Vagina (tissue), 2 donors: ENCODE measurements at regions not wholly inside any gene's neighbourhood (a gene's known extent, or its start where the extent isn't known, plus 50 kb on each side); places are given as distances from the start of the nearest gene placed in this dataset.

Experiments
- DNase-seq, 2 donors: peaks; one replicate each; pipeline ENCODE4 v3.0.0-alpha.2; 2017; ENCODE audit errors: extremely low spot score in 2 of 2
- H3K27ac ChIP-seq: fragments of 200-600 bp; sonication (generic); one replicate; pipeline ENCODE4 v1.5.1; 2019
- H3K27me3 ChIP-seq: fragments of 200-600 bp; sonication (generic); one replicate; pipeline ENCODE4 v1.5.1; 2019
- H3K36me3 ChIP-seq, 2 donors: fragments of 200-600 bp; sonication (generic); one replicate each; pipeline ENCODE4 v1.5.1; 2017 to 2019
- H3K4me1 ChIP-seq: fragments of 200-600 bp; sonication (generic); one replicate; pipeline ENCODE4 v1.5.1; 2019
- H3K4me3 ChIP-seq, 2 donors: fragments of 200-600 bp; sonication (generic); 1 replicate in 1 of 2; 2 replicates in 1 of 2; pipeline ENCODE4 v1.5.1; 2016 to 2019
- H3K9me3 ChIP-seq: fragments of 200-600 bp; sonication (generic); one replicate; pipeline ENCODE4 v1.5.1; 2019
- CTCF ChIP-seq, 3 experiments: fragments of 450-650 bp in 2 of 3; fragments of 200-600 bp in 1 of 3; sonication (generic) in 1 of 3; IDR thresholded peaks; one replicate each; pipeline ENCODE4 v1.5.1; 2017 to 2019; ENCODE audit warnings: antibody characterized with exemption in 3 of 3, mild to moderate bottlenecking in 2 of 3, moderate library complexity in 2 of 3
- POLR2A ChIP-seq, 2 donors: fragments of 450-650 bp; IDR thresholded peaks; one replicate each; pipeline ENCODE4 v1.6.1; 2017; ENCODE audit warnings: antibody characterized with exemption in 2 of 2, mild to moderate bottlenecking in 2 of 2, moderate library complexity in 2 of 2
- POLR2AphosphoS5 ChIP-seq, 2 donors: sonication (generic); formaldehyde crosslinking; IDR thresholded peaks; one replicate each; pipeline ENCODE4 v1.9.0; 2017; ENCODE audit warnings: antibody characterized with exemption in 2 of 2, mild to moderate bottlenecking in 2 of 2, low read depth in 1 of 2; ENCODE audit not compliant: insufficient read depth in 1 of 2
- intact Hi-C: fragments of 100-400 bp; cut with DNase I; formaldehyde crosslinking; loops from one replicate; pipeline ENCODE4 v1.15.1; 2023

DNA sequence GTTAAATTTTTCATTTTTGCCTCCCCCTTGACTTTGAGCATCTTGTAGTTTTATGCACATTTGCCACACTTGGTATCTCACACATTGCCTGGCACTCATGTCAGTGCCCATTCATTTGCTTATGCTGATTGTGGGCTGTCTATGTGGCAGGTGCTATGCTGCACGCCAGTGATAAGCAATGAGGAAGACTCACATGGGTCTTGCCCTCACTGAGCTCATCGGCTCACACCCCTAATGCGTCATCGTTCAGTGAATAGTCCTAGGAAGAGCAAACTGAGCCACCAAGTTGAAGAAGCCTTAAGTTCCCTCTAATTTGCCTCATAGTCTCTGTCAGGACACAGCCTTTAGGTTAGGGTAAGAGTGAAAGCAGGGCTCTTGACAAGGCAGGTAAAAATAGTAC is 209.4 kb upstream of the IL12B start:
- no peak overlapping the region for H3K4me3 ChIP-seq
- TF ChIP-seq POLR2AphosphoS5 (IDR thresholded peaks at IDR 0.05; ENCODE audit: insufficient read depth in 1 of 2, low read depth in 1 of 2): no peak
- no peak for TF ChIP-seq CTCF (IDR thresholded peaks at IDR 0.05)
- no peak for TF ChIP-seq POLR2A (IDR thresholded peaks at IDR 0.05)
- peaks cover 7% of the 10 kb centered on the region for H3K4me1 ChIP-seq
- H3K27me3 ChIP-seq: no peaks in the 10 kb centered on the region
- intact Hi-C loops: loop anchor here (10.0 kb wide), 1 partner anchor 345 kb away; no protein-coding TSS in a partner anchor
- H3K9me3 ChIP-seq: no peaks in the 10 kb centered on the region
- no peak for DNase-seq
- H3K27ac ChIP-seq: no peak overlapping the region
- H3K36me3 ChIP-seq: no peaks in the 10 kb centered on the region

GRCh38 chr5:159543326-159543725 is 213.0 kb upstream of the IL12B start:
- DNase-seq: no peak
- H3K36me3 ChIP-seq: no peaks in the 10 kb centered on the region
- TF ChIP-seq CTCF (IDR thresholded peaks at IDR 0.05) (no peak), POLR2AphosphoS5 (IDR thresholded peaks at IDR 0.05; ENCODE audit: insufficient read depth in 1 of 2, low read depth in 1 of 2) (no peak), POLR2A (IDR thresholded peaks at IDR 0.05) (no peak)
- H3K4me1 ChIP-seq: peaks cover 7% of the 10 kb centered on the region
- no peak overlapping the region for H3K27ac ChIP-seq
- intact Hi-C loops: no loop called here
- no peak overlapping the region for H3K4me3 ChIP-seq
- no peaks in the 10 kb centered on the region for H3K9me3 ChIP-seq
- H3K27me3 ChIP-seq: no peaks in the 10 kb centered on the region

- Histone ChIP-seq H3K4me1 (peaks cover 7% of the 10 kb centered on the region), H3K9me3 (no peaks in the 10 kb centered on the region), H3K36me3 (no peaks in the 10 kb centered on the region), H3K27me3 (no peaks in the 10 kb centered on the region), H3K27ac (no peak overlapping the region), H3K4me3 (no peak overlapping the region)
- TF ChIP-seq POLR2A (IDR thresholded peaks at IDR 0.05) (no peak), CTCF (IDR thresholded peaks at IDR 0.05) (no peak), POLR2AphosphoS5 (IDR thresholded peaks at IDR 0.05; ENCODE audit: insufficient read depth in 1 of 2, low read depth in 1 of 2) (no peak)
- intact Hi-C loops: no loop called here
- DNase-seq: no peak
Measured at GRCh38 chr5:159545156-159545555, 214.9 kb upstream of the IL12B start.

GRCh38 chr5:159547466-159548195 is 217.3 kb upstream of the IL12B start:
- Histone ChIP-seq H3K27me3 (no peaks in the 10 kb centered on the region), H3K9me3 (no peaks in the 10 kb centered on the region), H3K27ac (no peak overlapping the region), H3K4me1 (peaks cover 7% of the 10 kb centered on the region), H3K36me3 (no peaks in the 10 kb centered on the region), H3K4me3 (no peak overlapping the region)
- no peak for DNase-seq
- TF ChIP-seq POLR2A (IDR thresholded peaks at IDR 0.05): no peak
- no peak for TF ChIP-seq CTCF (IDR thresholded peaks at IDR 0.05)
- TF ChIP-seq POLR2AphosphoS5 (IDR thresholded peaks at IDR 0.05; ENCODE audit: insufficient read depth in 1 of 2, low read depth in 1 of 2): no peak
- intact Hi-C loops: no loop called here

GRCh38 chr5:159548517-159548916 is 218.2 kb upstream of the IL12B start:
- Histone ChIP-seq H3K36me3 (no peaks in the 10 kb centered on the region), H3K27ac (no peak overlapping the region), H3K4me1 (peaks cover 7% of the 10 kb centered on the region), H3K27me3 (no peaks in the 10 kb centered on the region), H3K4me3 (no peak overlapping the region), H3K9me3 (no peaks in the 10 kb centered on the region)
- intact Hi-C loops: no loop called here
- no peak for TF ChIP-seq POLR2AphosphoS5 (IDR thresholded peaks at IDR 0.05; ENCODE audit: insufficient read depth in 1 of 2, low read depth in 1 of 2)
- peak in 1 of 3 experiments; percentile 16 for TF ChIP-seq CTCF (IDR thresholded peaks at IDR 0.05)
- no peak for DNase-seq
